ENCODE measurements at regions not wholly inside any gene's neighbourhood (a gene's known extent, or its start where the extent isn't known, plus 50 kb on each side); places are given as distances from the start of the nearest gene placed in this dataset.

DNA sequence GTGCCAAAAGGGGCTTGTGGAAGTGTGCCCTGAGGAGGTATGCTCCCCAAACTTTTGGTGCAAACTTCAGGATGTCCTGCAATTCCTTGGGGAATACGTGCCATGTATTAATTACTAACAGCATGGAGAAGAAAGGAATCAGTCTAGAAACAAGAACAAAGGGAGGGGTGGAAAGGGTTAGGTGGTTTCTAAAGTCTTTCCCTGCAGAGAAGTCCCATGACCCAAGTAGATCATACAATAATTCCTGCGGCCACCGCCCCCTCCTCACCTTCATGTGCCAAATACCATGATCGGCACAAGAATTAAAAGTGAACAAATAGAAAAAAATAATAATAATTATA is 258.2 kb downstream of the PLPP3 start:
- peak overlapping the region in 2 of 4 donors; percentile 5 to 38 for H3K27ac ChIP-seq (replicated peaks in 1 of 4)
- no peak overlapping the region for H3K4me3 ChIP-seq
- no peaks in the 10 kb centered on the region for H3K27me3 ChIP-seq
- 51% methylated on average over 4 of the region's 4 CpGs for WGBS
- no peak for DNase-seq (ENCODE audit: extremely low spot score)
- H3K9me3 ChIP-seq: no peaks in the 10 kb centered on the region
- no peak for TF ChIP-seq EP300 (IDR thresholded peaks at IDR 0.05)
- TF ChIP-seq, protein P1, sequence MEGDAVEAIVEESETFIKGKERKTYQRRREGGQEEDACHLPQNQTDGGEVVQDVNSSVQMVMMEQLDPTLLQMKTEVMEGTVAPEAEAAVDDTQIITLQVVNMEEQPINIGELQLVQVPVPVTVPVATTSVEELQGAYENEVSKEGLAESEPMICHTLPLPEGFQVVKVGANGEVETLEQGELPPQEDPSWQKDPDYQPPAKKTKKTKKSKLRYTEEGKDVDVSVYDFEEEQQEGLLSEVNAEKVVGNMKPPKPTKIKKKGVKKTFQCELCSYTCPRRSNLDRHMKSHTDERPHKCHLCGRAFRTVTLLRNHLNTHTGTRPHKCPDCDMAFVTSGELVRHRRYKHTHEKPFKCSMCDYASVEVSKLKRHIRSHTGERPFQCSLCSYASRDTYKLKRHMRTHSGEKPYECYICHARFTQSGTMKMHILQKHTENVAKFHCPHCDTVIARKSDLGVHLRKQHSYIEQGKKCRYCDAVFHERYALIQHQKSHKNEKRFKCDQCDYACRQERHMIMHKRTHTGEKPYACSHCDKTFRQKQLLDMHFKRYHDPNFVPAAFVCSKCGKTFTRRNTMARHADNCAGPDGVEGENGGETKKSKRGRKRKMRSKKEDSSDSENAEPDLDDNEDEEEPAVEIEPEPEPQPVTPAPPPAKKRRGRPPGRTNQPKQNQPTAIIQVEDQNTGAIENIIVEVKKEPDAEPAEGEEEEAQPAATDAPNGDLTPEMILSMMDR (IDR thresholded peaks at IDR 0.05): no peak
- no peak for TF ChIP-seq POLR2AphosphoS5 (IDR thresholded peaks at IDR 0.05)
- no peak for TF ChIP-seq POLR2A (IDR thresholded peaks at IDR 0.05; ENCODE audit: low read depth)
- peaks cover 10 to 31% (median 22%) of the 10 kb centered on the region in 4 donors for H3K4me1 ChIP-seq
- no peaks in the 10 kb centered on the region for H3K36me3 ChIP-seq
- intact Hi-C loops (cut with DNase I): no loop called here

DNA sequence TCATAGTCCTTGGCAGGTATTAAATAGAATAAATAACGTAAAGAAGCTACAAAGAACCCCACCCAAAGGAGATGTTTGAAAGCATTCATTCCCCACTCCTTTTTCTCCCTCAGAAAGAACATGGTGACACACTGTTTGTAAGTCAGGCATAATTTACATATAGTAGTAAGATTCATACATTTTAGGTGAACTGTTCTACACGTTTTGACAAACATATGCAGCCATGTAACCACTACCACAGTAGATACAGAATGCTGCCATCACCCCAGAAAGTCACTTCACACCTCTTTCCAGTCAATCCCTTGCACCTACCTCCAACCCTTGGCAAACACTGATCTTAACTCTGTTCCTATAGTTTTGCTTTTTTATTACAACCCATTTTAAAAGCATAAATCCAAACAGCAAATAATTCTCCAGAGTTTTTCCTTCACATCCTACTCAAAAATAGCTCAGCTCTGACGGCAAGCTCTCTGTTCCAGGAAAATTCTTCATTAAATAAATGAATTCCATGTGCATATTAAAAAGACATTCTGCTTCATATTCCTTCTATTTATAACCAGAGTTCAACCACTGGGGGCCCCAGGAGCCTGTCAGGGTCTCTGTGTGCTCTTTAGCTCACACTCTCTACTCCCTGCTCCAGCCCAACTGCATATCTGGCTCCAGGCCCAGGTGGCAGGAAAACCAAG is 258.8 kb downstream of the PLPP3 start:
- Histone ChIP-seq H3K9me3 (no peaks in the 10 kb centered on the region), H3K36me3 (no peaks in the 10 kb centered on the region), H3K27ac (replicated peaks in 1 of 4) (peak overlapping the region in 3 of 4 donors; percentile 5 to 38 (median 35)), H3K4me3 (no peak overlapping the region), H3K4me1 (peaks cover 10 to 31% (median 22%) of the 10 kb centered on the region in 4 donors), H3K27me3 (no peaks in the 10 kb centered on the region)
- peak in 1 of 2 donors; percentile 6 for TF ChIP-seq POLR2AphosphoS5 (IDR thresholded peaks at IDR 0.05)
- TF ChIP-seq EP300 (IDR thresholded peaks at IDR 0.05): no peak
- intact Hi-C loops (cut with DNase I): no loop called here
- DNase-seq (ENCODE audit: extremely low spot score): no peak
- WGBS: 34% methylated on average over 3 of the region's 3 CpGs

DNA sequence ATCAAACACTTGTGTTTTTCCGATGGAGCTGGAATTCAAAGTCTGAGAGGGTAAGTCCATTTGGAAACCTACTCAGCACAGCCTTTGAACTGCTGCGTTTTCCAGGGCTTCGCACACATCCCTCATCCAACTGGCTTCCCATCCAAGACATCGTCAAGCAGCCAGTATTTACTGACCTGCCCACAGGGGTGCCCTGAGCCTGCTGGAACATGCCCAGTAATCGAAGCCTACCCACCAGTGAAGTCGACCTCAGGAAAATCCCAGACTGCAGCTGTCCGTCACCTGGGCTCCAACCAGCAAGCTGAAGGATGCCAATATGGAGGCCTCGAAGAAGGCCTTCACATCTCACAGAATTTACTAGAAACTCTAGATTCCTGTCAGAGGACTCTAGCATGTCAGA is 261.6 kb downstream of the PLPP3 start:
- no peaks in the 10 kb centered on the region for H3K27me3 ChIP-seq
- WGBS: 93% methylated on average over 7 of the region's 8 CpGs
- peaks cover 0 to 4% (median 2%) of the 10 kb centered on the region in 4 donors for H3K9me3 ChIP-seq
- no peak overlapping the region for H3K4me3 ChIP-seq
- TF ChIP-seq POLR2A (IDR thresholded peaks at IDR 0.05; ENCODE audit: low read depth) (no peak), EP300 (IDR thresholded peaks at IDR 0.05) (no peak), POLR2AphosphoS5 (IDR thresholded peaks at IDR 0.05) (no peak)
- TF ChIP-seq, protein P1 (IDR thresholded peaks at IDR 0.05): no peak
- intact Hi-C loops (cut with DNase I): no loop called here
- DNase-seq (ENCODE audit: extremely low spot score): no peak
- no peaks in the 10 kb centered on the region for H3K36me3 ChIP-seq
- H3K4me1 ChIP-seq: peaks cover 10 to 30% (median 22%) of the 10 kb centered on the region in 4 donors
- no peak overlapping the region for H3K27ac ChIP-seq (replicated peaks in 1 of 4)

DNA sequence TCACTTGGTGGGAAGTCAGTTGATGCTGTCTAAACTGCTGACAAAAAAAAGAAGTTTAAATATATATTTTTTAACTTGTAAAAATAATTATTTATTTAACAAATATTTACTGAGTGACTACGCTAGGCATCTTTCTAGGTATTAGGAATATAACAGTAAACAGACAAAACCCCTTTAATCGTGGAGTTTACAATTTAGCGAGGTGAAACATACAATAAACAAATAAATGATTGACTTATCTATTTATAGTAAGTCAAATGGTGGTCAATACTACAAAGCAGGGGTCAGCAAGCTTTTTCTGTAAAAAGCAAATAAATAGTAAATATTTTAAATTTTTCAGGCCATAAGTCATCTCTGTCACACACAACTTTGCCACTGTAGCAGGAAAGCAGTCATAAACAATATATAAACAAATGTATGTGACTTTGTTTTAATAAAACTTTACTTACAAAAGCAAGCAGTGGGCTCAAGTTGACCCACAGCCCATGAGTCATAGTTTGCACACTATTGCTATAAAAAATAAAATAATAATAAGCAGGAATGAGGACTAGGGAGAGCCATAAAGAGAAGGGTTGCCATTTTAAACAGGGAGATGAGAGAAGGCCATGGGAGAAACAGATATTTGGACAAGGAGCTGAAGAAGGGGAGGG is 263.9 kb downstream of the PLPP3 start:
- Histone ChIP-seq H3K9me3 (peaks cover 0 to 4% (median 2%) of the 10 kb centered on the region in 4 donors), H3K27ac (replicated peaks in 1 of 4) (no peak overlapping the region), H3K36me3 (no peaks in the 10 kb centered on the region), H3K4me3 (no peak overlapping the region), H3K4me1 (peaks cover 0 to 14% (median 10%) of the 10 kb centered on the region in 4 donors), H3K27me3 (no peaks in the 10 kb centered on the region)
- no peak for DNase-seq (ENCODE audit: extremely low spot score)
- 79% methylated on average over 3 of the region's 3 CpGs for WGBS
- intact Hi-C loops (cut with DNase I): no loop called here
- no peak for TF ChIP-seq POLR2A (IDR thresholded peaks at IDR 0.05; ENCODE audit: low read depth)
- no peak for TF ChIP-seq EP300 (IDR thresholded peaks at IDR 0.05)
- no peak for TF ChIP-seq POLR2AphosphoS5 (IDR thresholded peaks at IDR 0.05)
- TF ChIP-seq, protein P1 (IDR thresholded peaks at IDR 0.05): no peak

DNA sequence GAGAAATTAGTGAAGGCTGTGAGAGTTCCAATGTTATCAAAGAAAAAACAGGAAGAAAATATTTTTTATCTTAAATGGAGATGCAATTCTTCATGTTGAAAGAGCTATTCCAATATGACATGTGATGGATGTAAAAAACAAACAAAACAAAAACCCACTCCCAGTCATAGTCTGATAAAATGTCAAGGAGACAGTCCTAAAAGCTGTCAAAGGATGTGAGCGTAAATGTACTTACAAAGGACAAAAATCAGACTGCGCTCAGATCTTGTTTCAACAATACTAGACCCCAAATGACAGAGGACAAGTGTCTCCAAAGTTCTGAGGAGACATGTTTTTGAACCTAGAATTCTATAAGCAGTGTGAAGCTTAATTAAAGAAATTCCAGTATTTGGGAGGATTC is 265.8 kb downstream of the PLPP3 start:
- intact Hi-C loops (cut with DNase I): no loop called here
- no peak overlapping the region for H3K27ac ChIP-seq (replicated peaks in 1 of 4)

More for the DNA sequence above, 265.8 kb downstream of the PLPP3 start:
- peaks cover 0 to 4% (median 2%) of the 10 kb centered on the region in 4 donors for H3K9me3 ChIP-seq
- DNase-seq (ENCODE audit: extremely low spot score): no peak
- peaks cover 0 to 8% (median under 1%) of the 10 kb centered on the region in 4 donors for H3K4me1 ChIP-seq
- H3K4me3 ChIP-seq: no peak overlapping the region
- no peak for TF ChIP-seq POLR2A (IDR thresholded peaks at IDR 0.05; ENCODE audit: low read depth)
- no peak for TF ChIP-seq EP300 (IDR thresholded peaks at IDR 0.05)
- TF ChIP-seq, protein P1 (IDR thresholded peaks at IDR 0.05): no peak
- no peak for TF ChIP-seq POLR2AphosphoS5 (IDR thresholded peaks at IDR 0.05)
- no peaks in the 10 kb centered on the region for H3K27me3 ChIP-seq
- 95% methylated on average over 2 of the region's 2 CpGs for WGBS
- H3K36me3 ChIP-seq: no peaks in the 10 kb centered on the region
